HepG2 (cell line): ENCODE measurements at regions not wholly inside any gene's neighbourhood (a gene's known extent, or its start where the extent isn't known, plus 50 kb on each side); places are given as distances from the start of the nearest gene placed in this dataset.

Source experiments
- ATAC-seq: fragments of 200-7000 bp; cut with Tn5 transposase; 3 replicates; pipeline ENCODE4 v1.9.1; 2020; ENCODE audit warnings: mild to moderate bottlenecking, moderate library complexity
- BruUV-seq: library from RNA; stranded (reverse); fragments of 400-500 nt; replicated peaks from 2 replicates; lab custom pipeline; 2021; lab: Mats Ljungman, UMichigan
- CTCF ChIA-PET: fragments of 300-600 bp; formaldehyde crosslinking; extraction: SDS; loops from one replicate; lab custom pipeline; 2021; ENCODE audit warnings: low total read pairs, inconsistent platforms, low intra/inter-chr PET ratio; lab: Yijun Ruan, JAX
- POLR2A ChIA-PET: fragments of 350-600 bp; sonication (Branson Sonifier 250); formaldehyde crosslinking; loops from one replicate; lab custom pipeline; 2020; ENCODE audit warnings: antibody characterized with exemption, inconsistent platforms; lab: Yijun Ruan, JAX
- DNase-seq: peaks from one replicate; pipeline ENCODE4 v3.0.0-alpha.2; 2015; ENCODE audit warnings: low spot score
- FAIRE-seq: peaks from 3 replicates; lab custom pipeline; 2011; peaks lifted over from hg19 to GRCh38; lab: Jason Lieb, UNC
- H2AFZ ChIP-seq: one replicate; pipeline ENCODE4 v1.6.1; 2011; ENCODE audit warnings: low read length, inconsistent platforms
- H3K27ac ChIP-seq: fragments of 300-600 bp; 3 replicates; pipeline ENCODE4 v1.8.0; 2011; ENCODE audit warnings: mixed run types, mild to moderate bottlenecking, mixed read lengths, low read length, inconsistent platforms; ENCODE audit not compliant: insufficient read depth; ENCODE audit errors: extremely low read length
- H3K27me3 ChIP-seq, 2 experiments: fragments of 200-600 bp in 1 of 2; 2 replicates in 1 of 2; 3 replicates in 1 of 2; pipeline versions ENCODE4 v1.6.0 to v1.8.0; 2011; ENCODE audit warnings: low read length in 2 of 2, mild to moderate bottlenecking in 2 of 2, moderate library complexity in 2 of 2, inconsistent platforms in 1 of 2; ENCODE audit not compliant: insufficient read depth in 2 of 2, control insufficient read depth in 1 of 2
- H3K36me3 ChIP-seq, 2 experiments: fragments of 200-600 bp in 1 of 2; replicated peaks in 1 of 2; 2 replicates in 1 of 2; 3 replicates in 1 of 2; pipeline versions ENCODE4 v1.5.1 to v1.8.0; 2011; ENCODE audit warnings: low read length in 2 of 2, inconsistent platforms in 1 of 2; ENCODE audit not compliant: insufficient read depth in 2 of 2, control insufficient read depth in 1 of 2
- H3K4me1 ChIP-seq: 2 replicates; pipeline ENCODE4 v1.5.1; 2012; ENCODE audit warnings: low read length, inconsistent platforms; ENCODE audit not compliant: insufficient read depth
- H3K4me2 ChIP-seq: 2 replicates; pipeline ENCODE4 v1.6.0; 2011; ENCODE audit warnings: low read depth, low read length, inconsistent platforms
- H3K4me3 ChIP-seq, 3 experiments: fragments of 200-600 bp in 1 of 3; sonication (generic), shearing (Covaris generic) in 1 of 3; replicated peaks in 1 of 3; 2 replicates each; pipeline ENCODE4 v1.5.1; 2011 to 2016; ENCODE audit warnings: low read length in 3 of 3, inconsistent platforms in 2 of 3, low read depth in 2 of 3, mild to moderate bottlenecking in 2 of 3, control low read depth in 1 of 3, mixed read lengths in 1 of 3; ENCODE audit not compliant: insufficient read depth in 1 of 3
- H3K79me2 ChIP-seq: one replicate; pipeline ENCODE4 v1.6.1; 2011; ENCODE audit warnings: low read length, inconsistent platforms; ENCODE audit not compliant: insufficient read depth
- H3K9ac ChIP-seq: 2 replicates; pipeline ENCODE4 v1.6.0; 2011; ENCODE audit warnings: mild to moderate bottlenecking, low read depth, low read length, inconsistent platforms; ENCODE audit not compliant: insufficient read depth
- H3K9me3 ChIP-seq: 2 replicates; pipeline ENCODE4 v1.5.1; 2012; ENCODE audit warnings: mild to moderate bottlenecking, low read length
- H4K20me1 ChIP-seq: 2 replicates; pipeline ENCODE4 v1.6.0; 2011; ENCODE audit warnings: inconsistent platforms, mild to moderate bottlenecking, low read length, moderate library complexity; ENCODE audit not compliant: insufficient read depth
- AHR ChIP-seq: IDR thresholded peaks from 2 replicates; pipeline ENCODE4 v1.6.1; 2018; ENCODE audit warnings: missing genetic modification reagents, missing compliant biosample characterization
- BATF2 ChIP-seq: sonication (generic); formaldehyde crosslinking; IDR thresholded peaks from 2 replicates; pipeline ENCODE4 v1.8.0; 2022; ENCODE audit warnings: mild to moderate bottlenecking, missing genetic modification reagents, moderate library complexity
- EZH2 ChIP-seq: conservative IDR thresholded peaks from 2 replicates; pipeline ENCODE4 v1.6.1; 2012; ENCODE audit warnings: mild to moderate bottlenecking, low read depth, low read length, moderate library complexity
- FOXJ3 ChIP-seq: sonication (generic); formaldehyde crosslinking; IDR thresholded peaks from 2 replicates; pipeline ENCODE4 v1.4.0; 2020; ENCODE audit warnings: missing genetic modification reagents, mild to moderate bottlenecking, borderline replicate concordance
- KLF12 ChIP-seq: sonication (generic); formaldehyde crosslinking; IDR thresholded peaks from 2 replicates; pipeline ENCODE4 v1.4.0; 2020; ENCODE audit warnings: missing genetic modification reagents, borderline replicate concordance
- MLX ChIP-seq: IDR thresholded peaks from 2 replicates; pipeline ENCODE4 v1.6.1; 2016
- PPARG ChIP-seq: conservative IDR thresholded peaks from 2 replicates; pipeline ENCODE4 v1.6.1; 2016; ENCODE audit warnings: missing biosample characterization, missing genetic modification reagents
- PREB ChIP-seq: sonication (generic); formaldehyde crosslinking; IDR thresholded peaks from 2 replicates; pipeline ENCODE4 v1.4.0; 2020; ENCODE audit warnings: missing genetic modification reagents
- SAFB2 ChIP-seq: sonication (generic); formaldehyde crosslinking; IDR thresholded peaks from 2 replicates; pipeline ENCODE4 v1.5.1; 2020; ENCODE audit warnings: missing genetic modification reagents, low read depth, mild to moderate bottlenecking, borderline replicate concordance
- TFAP4 ChIP-seq: sonication (generic); IDR thresholded peaks from 2 replicates; pipeline ENCODE4 v1.6.1; 2016; ENCODE audit warnings: low read depth, borderline replicate concordance
- TIGD3 ChIP-seq: sonication (generic); formaldehyde crosslinking; IDR thresholded peaks from 2 replicates; pipeline ENCODE4 v1.5.1; 2020; ENCODE audit warnings: mild to moderate bottlenecking, missing genetic modification reagents, borderline replicate concordance
- UBTF ChIP-seq: sonication (generic); formaldehyde crosslinking; IDR thresholded peaks from 2 replicates; pipeline ENCODE4 v1.4.0; 2020; ENCODE audit warnings: mild to moderate bottlenecking, missing genetic modification reagents
- ZNF24 ChIP-seq: fragments of 450-650 bp; IDR thresholded peaks from 2 replicates; pipeline ENCODE4 v1.6.1; 2017; ENCODE audit warnings: antibody characterized with exemption, mild to moderate bottlenecking
- ZNF317 ChIP-seq: sonication (generic); formaldehyde crosslinking; IDR thresholded peaks from 2 replicates; pipeline ENCODE4 v1.5.0; 2020; ENCODE audit warnings: mild to moderate bottlenecking, missing genetic modification reagents
- ZNF530 ChIP-seq: sonication (generic); formaldehyde crosslinking; IDR thresholded peaks from 2 replicates; pipeline ENCODE4 v1.5.0; 2020; ENCODE audit warnings: low read depth, mild to moderate bottlenecking, missing genetic modification reagents
- ZNF614 ChIP-seq: IDR thresholded peaks from 2 replicates; pipeline ENCODE4 v1.6.1; 2018; ENCODE audit warnings: missing biosample characterization, missing genetic modification reagents, inconsistent platforms, borderline replicate concordance
- ZNF766 ChIP-seq: sonication (generic); formaldehyde crosslinking; IDR thresholded peaks from 2 replicates; pipeline ENCODE4 v1.5.0; 2020; ENCODE audit warnings: missing genetic modification reagents, borderline replicate concordance
- ZNF773 ChIP-seq: sonication (generic); formaldehyde crosslinking; IDR thresholded peaks from 2 replicates; pipeline ENCODE4 v1.4.0; 2020; ENCODE audit warnings: missing genetic modification reagents, borderline replicate concordance
- ZNF841 ChIP-seq: sonication (generic); formaldehyde crosslinking; IDR thresholded peaks from 2 replicates; pipeline ENCODE4 v1.8.1; 2023; ENCODE audit warnings: missing genetic modification reagents, borderline replicate concordance
- WGBS: methylation state at CpG from one replicate; pipeline ENCODE4 v1.1.6; 2017; ENCODE audit warnings: low lambda C conversion rate; 5-methylcytosine and 5-hydroxymethylcytosine counted together
- in situ Hi-C: cut with HindIII; loops from 2 replicates; pipeline ENCODE4 v1.10.0; 2017; ENCODE audit warnings: low pct_unique_long_range_greater_than_20kb; ENCODE audit not compliant: extremely low pct_ligation_motif_present
- intact Hi-C: fragments of 100-400 bp; cut with micrococcal nuclease; formaldehyde crosslinking; loops from one replicate; pipeline ENCODE4 v1.10.0; 2022; ENCODE audit not compliant: unreplicated experiment

GRCh38 chrX:121323337-121323736 is 275.9 kb downstream of the GLUD2 start:
- TF ChIP-seq UBTF (CRISPR knock-in tag) (no peak), EZH2 (no peak), TIGD3 (CRISPR knock-in tag) (no peak), TFAP4 (no peak), ZNF530 (no peak), ZNF773 (CRISPR knock-in tag) (no peak), BATF2 (CRISPR knock-in tag) (no peak), ZNF614 (CRISPR knock-in tag) (no peak), ZNF841 (CRISPR knock-in tag) (no peak), ZNF24 (no peak), SAFB2 (CRISPR knock-in tag) (no peak), ZNF317 (CRISPR knock-in tag) (no peak), MLX (CRISPR knock-in tag) (no peak), ZNF766 (no peak), KLF12 (no peak), FOXJ3 (CRISPR knock-in tag) (no peak), PREB (CRISPR knock-in tag) (no peak), PPARG (CRISPR knock-in tag) (no peak), AHR (CRISPR knock-in tag) (no peak)
- TF ChIP-seq, all 625 proteins: peak for 0
- FAIRE-seq, result no peak
- in situ Hi-C loops, result loop anchor here (25.0 kb wide), 1 partner anchor 264 kb away; no protein-coding TSS in a partner anchor
- no peak overlapping the region for H3K9ac ChIP-seq
- H3K27me3 ChIP-seq, result no peaks in the 10 kb centered on the region
- no peaks in the 10 kb centered on the region for H3K4me1 ChIP-seq
- no peak for ATAC-seq
- no peak overlapping the region for H3K4me2 ChIP-seq
- no peaks in the 10 kb centered on the region for H3K9me3 ChIP-seq
- no peak overlapping the region for H3K4me3 ChIP-seq
- CTCF ChIA-PET, result no interaction called here
- H3K27ac ChIP-seq, result no peak overlapping the region
- intact Hi-C loops, result no loop called here
- no TSS peak for BruUV-seq
- POLR2A ChIA-PET, result no interaction called here
- no peak for DNase-seq
- H3K36me3 ChIP-seq, result no peaks in the 10 kb centered on the region
- 94% methylated on average over 1 of the region's 1 CpG for WGBS
- H4K20me1 ChIP-seq, result no peaks in the 10 kb centered on the region
- H3K79me2 ChIP-seq, result no peaks in the 10 kb centered on the region
- no peak overlapping the region for H2AFZ ChIP-seq
